GM19239 (cell line): ENCODE measurements at regions not wholly inside any gene's neighbourhood (a gene's known extent, or its start where the extent isn't known, plus 50 kb on each side); places are given as distances from the start of the nearest gene placed in this dataset.
"Not testable (repeated sequence)": the region's sequence is repeated elsewhere in the genome, so short reads cannot be mapped to it uniquely, and the experiment has no call there.

Experiments
- DNase-seq: peaks from one replicate; pipeline ENCODE4 v3.0.0; 2011; ENCODE audit warnings: low spot score; ENCODE audit not compliant: insufficient read length
- FAIRE-seq: peaks from 2 replicates; lab custom pipeline; 2011; peaks lifted over from hg19 to GRCh38; lab: Jason Lieb, UNC

GRCh38 chr10:120184547-120185337 lies 272.3 kb upstream of the PLPP4 start:
- no peak for DNase-seq

GRCh38 chr10:120186506-120186905 lies 270.5 kb upstream of the PLPP4 start:
- DNase-seq (no peak), FAIRE-seq (no peak)

More at GRCh38 chr10:120184547-120185337, 272.3 kb upstream of the PLPP4 start:
- no peak for FAIRE-seq

GRCh38 chr10:120187168-120187567 lies 269.9 kb upstream of the PLPP4 start:
- FAIRE-seq, DNase-seq: not testable (repeated sequence)

GRCh38 chr10:120188950-120189349 lies 268.1 kb upstream of the PLPP4 start:
- FAIRE-seq, result no peak

GRCh38 chr10:120195984-120196712 lies 260.9 kb upstream of the PLPP4 start:
- DNase-seq (no peak), FAIRE-seq (no peak)

More at GRCh38 chr10:120188950-120189349, 268.1 kb upstream of the PLPP4 start:
- DNase-seq, result no peak

- FAIRE-seq (no peak), DNase-seq (no peak)
These were observed 252.2 kb upstream of the PLPP4 start for GRCh38 chr10:120204877-120205276.

GRCh38 chr10:120205368-120206018 lies 251.5 kb upstream of the PLPP4 start:
- DNase-seq, result no peak
- no peak for FAIRE-seq

- FAIRE-seq (no peak), DNase-seq (no peak)
These were observed 248.5 kb upstream of the PLPP4 start for GRCh38 chr10:120208488-120208887.

- no peak for DNase-seq
- FAIRE-seq, result no peak
These were observed 247.8 kb upstream of the PLPP4 start for GRCh38 chr10:120209124-120209762.

- FAIRE-seq, result no peak
- DNase-seq, result no peak
These were observed 244.8 kb upstream of the PLPP4 start for GRCh38 chr10:120212275-120212674.

- not testable (repeated sequence) for FAIRE-seq, DNase-seq
These were observed 243.7 kb upstream of the PLPP4 start for GRCh38 chr10:120213283-120213682.

- FAIRE-seq, result no peak
- DNase-seq, result no peak
These were observed 239.3 kb upstream of the PLPP4 start for GRCh38 chr10:120217736-120218135.

- FAIRE-seq (peak; percentile 58), DNase-seq (peak; percentile 36)
These were observed 235.0 kb upstream of the PLPP4 start for GRCh38 chr10:120221873-120222485.

GRCh38 chr10:120229641-120230040 lies 227.4 kb upstream of the PLPP4 start:
- DNase-seq (no peak), FAIRE-seq (no peak)

GRCh38 chr10:120239695-120240094 lies 217.3 kb upstream of the PLPP4 start:
- not testable (repeated sequence) for FAIRE-seq, DNase-seq

GRCh38 chr10:120251821-120252442 lies 205.1 kb upstream of the PLPP4 start:
- DNase-seq (no peak), FAIRE-seq (no peak)

- no peak for FAIRE-seq
These were observed 203.9 kb upstream of the PLPP4 start for GRCh38 chr10:120253131-120253530.

GRCh38 chr10:120260456-120260855 lies 196.6 kb upstream of the PLPP4 start:
- no peak for DNase-seq
- FAIRE-seq, result no peak

More at GRCh38 chr10:120253131-120253530, 203.9 kb upstream of the PLPP4 start:
- no peak for DNase-seq

GRCh38 chr10:120262857-120263547 lies 194.0 kb upstream of the PLPP4 start:
- DNase-seq (no peak), FAIRE-seq (no peak)
